ENCODE measurements at regions not wholly inside any gene's neighbourhood (a gene's known extent, or its start where the extent isn't known, plus 50 kb on each side); places are given as distances from the start of the nearest gene placed in this dataset.

- DNase-seq (ENCODE audit: low spot score), result no peak
Measured at GRCh38 chr15:67000896-67001295, 64.5 kb upstream of the SMAD3 start.

GRCh38 chr15:67002368-67002767 is 63.0 kb upstream of the SMAD3 start:
- no peak for DNase-seq (ENCODE audit: low spot score)

- DNase-seq (ENCODE audit: low spot score), result no peak
Measured at GRCh38 chr15:67003586-67003985, 61.8 kb upstream of the SMAD3 start.

- no peak for DNase-seq (ENCODE audit: low spot score)
Measured at GRCh38 chr15:67004142-67004541, 61.3 kb upstream of the SMAD3 start.

GRCh38 chr15:67005294-67005996 is 60.0 kb upstream of the SMAD3 start:
- DNase-seq (ENCODE audit: low spot score), result no peak

GRCh38 chr15:67006083-67007065 is 59.0 kb upstream of the SMAD3 start:
- no peak for DNase-seq (ENCODE audit: low spot score)

- no peak for DNase-seq (ENCODE audit: low spot score)
Measured at GRCh38 chr15:67009576-67010569, 55.5 kb upstream of the SMAD3 start.

- no peak for DNase-seq (ENCODE audit: low spot score)
Measured at GRCh38 chr15:67010898-67011616, 54.3 kb upstream of the SMAD3 start.

- DNase-seq (ENCODE audit: low spot score), result no peak
Measured at GRCh38 chr15:67011617-67012005, 53.8 kb upstream of the SMAD3 start.

- DNase-seq (ENCODE audit: low spot score), result no peak
Measured at GRCh38 chr15:67013696-67014095, 51.7 kb upstream of the SMAD3 start.

Data from hematopoietic multipotent progenitor cell treated with erythropoietin and hydrocortisone succinate and interleukin-3 and kit ligand, for 17 days (in vitro differentiated cells).